Naive thymus-derived CD4-positive, alpha-beta T cell (primary cell): ENCODE measurements at regions not wholly inside any gene's neighbourhood (a gene's known extent, or its start where the extent isn't known, plus 50 kb on each side); places are given as distances from the start of the nearest gene placed in this dataset.
"Not testable (repeated sequence)": the region's sequence is repeated elsewhere in the genome, so short reads cannot be mapped to it uniquely, and the experiment has no call there.

ENCODE experiments used
- ATAC-seq: fragments of 150-1000 bp; cut with Tn5 transposase; 2 replicates; pipeline ENCODE4 v1.10.0; 2021; ENCODE audit warnings: mild to moderate bottlenecking, moderate library complexity
- CTCF ChIA-PET: fragments of 350-600 bp; sonication (Branson Sonifier 250); formaldehyde crosslinking; loops from one replicate; lab custom pipeline; 2021; ENCODE audit warnings: antibody characterized with exemption; lab: Charles Lee
- POLR2A ChIA-PET: fragments of 350-600 bp; sonication (Branson Sonifier 250); formaldehyde crosslinking; loops from one replicate; lab custom pipeline; 2021; ENCODE audit warnings: antibody characterized with exemption, inconsistent platforms; lab: Charles Lee
- DNase-seq, 9 donors: peaks; one replicate each; pipeline versions ENCODE4 v3.0.0 to v3.0.0-alpha.2; 2020 to 2022; ENCODE audit warnings: mixed read lengths in 1 of 9
- H3K27ac ChIP-seq: one replicate; pipeline ENCODE4 v1.7.0; 2013; ENCODE audit warnings: mild to moderate bottlenecking, low read depth, low read length, moderate library complexity
- H3K27me3 ChIP-seq, 2 donors: one replicate each; pipeline ENCODE4 v1.7.0; 2013; ENCODE audit warnings: low read length in 2 of 2, mild to moderate bottlenecking in 2 of 2, moderate library complexity in 2 of 2; ENCODE audit not compliant: control insufficient read depth in 2 of 2, insufficient read depth in 2 of 2
- H3K36me3 ChIP-seq, 3 experiments: 1 replicate in 2 of 3; 2 replicates in 1 of 3; pipeline ENCODE4 v1.7.0; 2013; ENCODE audit warnings: low read length in 3 of 3, mild to moderate bottlenecking in 3 of 3, moderate library complexity in 1 of 3; ENCODE audit not compliant: insufficient read depth in 3 of 3, control insufficient read depth in 2 of 3
- H3K4me1 ChIP-seq, 2 donors: one replicate each; pipeline ENCODE4 v1.7.0; 2013; ENCODE audit warnings: low read length in 2 of 2, mild to moderate bottlenecking in 2 of 2, moderate library complexity in 1 of 2; ENCODE audit not compliant: control insufficient read depth in 2 of 2, insufficient read depth in 2 of 2
- H3K4me3 ChIP-seq: 2 replicates; pipeline ENCODE4 v1.7.0; 2013; ENCODE audit warnings: mild to moderate bottlenecking, low read length
- H3K9me3 ChIP-seq, 3 experiments: 1 replicate in 2 of 3; 2 replicates in 1 of 3; pipeline ENCODE4 v1.7.0; 2013; ENCODE audit warnings: low read length in 3 of 3; ENCODE audit not compliant: control insufficient read depth in 2 of 3
- H3K27ac Mint-ChIP-seq, 9 donors: one replicate each; pipeline ENCODE4 v1.8.0; 2020 to 2022; ENCODE audit warnings: mixed read lengths in 9 of 9, mild to moderate bottlenecking in 8 of 9, moderate library complexity in 5 of 9, inconsistent platforms in 2 of 9
- H3K27me3 Mint-ChIP-seq, 5 donors: one replicate each; pipeline ENCODE4 v1.8.0; 2021 to 2022; ENCODE audit warnings: mixed read lengths in 5 of 5, mild to moderate bottlenecking in 1 of 5
- H3K36me3 Mint-ChIP-seq, 5 donors: one replicate each; pipeline ENCODE4 v1.8.0; 2020 to 2022; ENCODE audit warnings: mixed read lengths in 5 of 5, mild to moderate bottlenecking in 3 of 5, inconsistent platforms in 1 of 5
- H3K4me1 Mint-ChIP-seq, 7 donors: one replicate each; pipeline ENCODE4 v1.8.0; 2020 to 2022; ENCODE audit warnings: mixed read lengths in 7 of 7, mild to moderate bottlenecking in 3 of 7, inconsistent platforms in 1 of 7
- H3K4me3 Mint-ChIP-seq, 10 donors: one replicate each; pipeline ENCODE4 v1.8.0; 2020 to 2022; ENCODE audit warnings: mild to moderate bottlenecking in 10 of 10, mixed read lengths in 10 of 10, moderate library complexity in 6 of 10, inconsistent platforms in 2 of 10
- H3K9me3 Mint-ChIP-seq, 11 donors: one replicate each; pipeline ENCODE4 v1.8.0; 2020 to 2022; ENCODE audit warnings: mixed read lengths in 11 of 11, mild to moderate bottlenecking in 4 of 11, inconsistent platforms in 1 of 11, moderate library complexity in 1 of 11
- intact Hi-C, 2 donors: fragments of 100-400 bp; cut with micrococcal nuclease; formaldehyde crosslinking; loops; one replicate each; pipeline ENCODE4 v1.15.1; 2023

GRCh38 chr14:95774265-95775160, 60.6 kb upstream of the TCL1A start:
- H3K36me3 Mint-ChIP-seq = no peaks in the 10 kb centered on the region
- H3K27ac ChIP-seq = no peak overlapping the region
- intact Hi-C loops = no loop called here
- ChIA-PET CTCF (interaction anchor here (0.8 to 2.0 kb wide), 4 partner anchors 15 to 332 kb away, joined by 3 to 15 read pairs (median 4); no protein-coding TSS in a partner anchor), POLR2A (no interaction called here)
- peak overlapping the region in 1 of 9 donors; percentile 6 for H3K27ac Mint-ChIP-seq
- no peaks in the 10 kb centered on the region for H3K9me3 ChIP-seq
- peaks cover 0 to 6% (median 4%) of the 10 kb centered on the region in 7 donors for H3K4me1 Mint-ChIP-seq
- DNase-seq (peak in 8 of 9 donors; percentile 4 to 46 (median 34)), ATAC-seq (peak; percentile 65)
- H3K36me3 ChIP-seq = no peaks in the 10 kb centered on the region
- peaks cover 0 to 2% (median 0%) of the 10 kb centered on the region in 11 donors for H3K9me3 Mint-ChIP-seq
- no peak overlapping the region for H3K4me3 ChIP-seq
- H3K27me3 ChIP-seq = no peaks in the 10 kb centered on the region
- H3K27me3 Mint-ChIP-seq = peaks cover 5 to 10% (median 6%) of the 10 kb centered on the region in 5 donors
- no peak overlapping the region for H3K4me3 Mint-ChIP-seq
- no peaks in the 10 kb centered on the region for H3K4me1 ChIP-seq

GRCh38 chr14:95770777-95771176, 56.9 kb upstream of the TCL1A start:
- ChIA-PET POLR2A (no interaction called here), CTCF (no interaction called here)
- H3K27ac Mint-ChIP-seq = no peak overlapping the region
- H3K4me3 ChIP-seq = no peak overlapping the region
- ATAC-seq (no peak), DNase-seq (peak in 2 of 9 donors; percentile 3 to 14)
- H3K4me1 Mint-ChIP-seq = peaks cover 0 to 6% (median 4%) of the 10 kb centered on the region in 7 donors
- peaks cover 0 to 4% (median 0%) of the 10 kb centered on the region in 11 donors for H3K9me3 Mint-ChIP-seq
- H3K27me3 Mint-ChIP-seq = peaks cover 8 to 19% (median 19%) of the 10 kb centered on the region in 5 donors
- no peaks in the 10 kb centered on the region for H3K27me3 ChIP-seq
- no peaks in the 10 kb centered on the region for H3K9me3 ChIP-seq
- no peaks in the 10 kb centered on the region for H3K36me3 ChIP-seq
- no peak overlapping the region for H3K27ac ChIP-seq
- H3K4me1 ChIP-seq = no peaks in the 10 kb centered on the region
- intact Hi-C loops = no loop called here
- H3K4me3 Mint-ChIP-seq = no peak overlapping the region
- no peaks in the 10 kb centered on the region for H3K36me3 Mint-ChIP-seq

- H3K27ac Mint-ChIP-seq = no peak overlapping the region
- POLR2A ChIA-PET = interaction anchor here (0.7 kb wide), 1 partner anchor 9 kb away, joined by 4 read pairs; no protein-coding TSS in a partner anchor
These were observed 56.1 kb upstream of the TCL1A start for GRCh38 chr14:95769976-95770375.

GRCh38 chr14:95769431-95769830, 55.5 kb upstream of the TCL1A start:
- H3K9me3 ChIP-seq, CTCF ChIA-PET, H3K27ac ChIP-seq, H3K36me3 ChIP-seq, H3K36me3 Mint-ChIP-seq, intact Hi-C loops, ATAC-seq, H3K4me3 ChIP-seq, H3K4me1 ChIP-seq, H3K27ac Mint-ChIP-seq, H3K4me3 Mint-ChIP-seq, H3K4me1 Mint-ChIP-seq, H3K27me3 ChIP-seq, H3K9me3 Mint-ChIP-seq, POLR2A ChIA-PET, DNase-seq: not testable (repeated sequence)
- H3K27me3 Mint-ChIP-seq = peaks cover 6 to 19% (median 16%) of the 10 kb centered on the region in 5 donors

More at GRCh38 chr14:95769976-95770375, 56.1 kb upstream of the TCL1A start:
- no peak overlapping the region for H3K27ac ChIP-seq
- DNase-seq (no peak), ATAC-seq (no peak)
- CTCF ChIA-PET = no interaction called here
- no peaks in the 10 kb centered on the region for H3K9me3 ChIP-seq
- intact Hi-C loops = no loop called here
- no peaks in the 10 kb centered on the region for H3K36me3 Mint-ChIP-seq
- peaks cover 8 to 19% (median 19%) of the 10 kb centered on the region in 5 donors for H3K27me3 Mint-ChIP-seq
- H3K4me3 Mint-ChIP-seq = no peak overlapping the region
- no peaks in the 10 kb centered on the region for H3K4me1 ChIP-seq
- H3K36me3 ChIP-seq = no peaks in the 10 kb centered on the region
- H3K27me3 ChIP-seq = no peaks in the 10 kb centered on the region
- H3K9me3 Mint-ChIP-seq = peaks cover 0 to 4% (median 0%) of the 10 kb centered on the region in 11 donors
- H3K4me1 Mint-ChIP-seq = peaks cover 0 to 6% (median 4%) of the 10 kb centered on the region in 7 donors
- no peak overlapping the region for H3K4me3 ChIP-seq

GRCh38 chr14:95765051-95765450, 51.1 kb upstream of the TCL1A start:
- intact Hi-C loops = no loop called here
- Mint-ChIP-seq H3K4me3 (no peak overlapping the region), H3K27me3 (peaks cover 7 to 24% (median 22%) of the 10 kb centered on the region in 5 donors), H3K27ac (no peak overlapping the region), H3K36me3 (no peaks in the 10 kb centered on the region), H3K9me3 (peaks cover 0 to 7% (median 0%) of the 10 kb centered on the region in 11 donors), H3K4me1 (no peaks in the 10 kb centered on the region)
- no peak overlapping the region for H3K4me3 ChIP-seq
- no peaks in the 10 kb centered on the region for H3K9me3 ChIP-seq
- DNase-seq = no peak
- ChIA-PET CTCF (no interaction called here), POLR2A (no interaction called here)
- H3K27me3 ChIP-seq = no peaks in the 10 kb centered on the region
- no peak for ATAC-seq
- no peaks in the 10 kb centered on the region for H3K36me3 ChIP-seq
- H3K4me1 ChIP-seq = no peaks in the 10 kb centered on the region
- H3K27ac ChIP-seq = no peak overlapping the region

GRCh38 chr14:95763875-95764274, 50.0 kb upstream of the TCL1A start:
- H3K27ac Mint-ChIP-seq = no peak overlapping the region
- H3K4me3 ChIP-seq = no peak overlapping the region
- ChIA-PET POLR2A (no interaction called here), CTCF (no interaction called here)
- DNase-seq (no peak), ATAC-seq (no peak)
- no peaks in the 10 kb centered on the region for H3K36me3 ChIP-seq
- H3K36me3 Mint-ChIP-seq = no peaks in the 10 kb centered on the region
- H3K9me3 Mint-ChIP-seq = peaks cover 0 to 7% (median 0%) of the 10 kb centered on the region in 11 donors
- no peaks in the 10 kb centered on the region for H3K27me3 ChIP-seq
- H3K4me3 Mint-ChIP-seq = no peak overlapping the region
- no peaks in the 10 kb centered on the region for H3K9me3 ChIP-seq
- no peaks in the 10 kb centered on the region for H3K4me1 Mint-ChIP-seq
- no peaks in the 10 kb centered on the region for H3K4me1 ChIP-seq
- intact Hi-C loops = no loop called here
- no peak overlapping the region for H3K27ac ChIP-seq
- H3K27me3 Mint-ChIP-seq = peaks cover 8 to 29% (median 27%) of the 10 kb centered on the region in 5 donors
